ENCODE measurements at regions not wholly inside any gene's neighbourhood (a gene's known extent, or its start where the extent isn't known, plus 50 kb on each side); places are given as distances from the start of the nearest gene placed in this dataset.

GRCh38 chr1:186760446-186760845, 68.3 kb upstream of the PLA2G4A start:
- TF ChIP-seq CTCF (IDR thresholded peaks at IDR 0.05) (no peak), ZBTB33 (IDR thresholded peaks at IDR 0.05; ENCODE audit: borderline replicate concordance, low read depth) (no peak), EP300 (IDR thresholded peaks at IDR 0.05; ENCODE audit: borderline replicate concordance in 1 of 2, low read depth in 1 of 2, low read length in 1 of 2) (no peak), JUND (IDR thresholded peaks at IDR 0.05) (no peak), POLR2AphosphoS5 (IDR thresholded peaks at IDR 0.05; ENCODE audit: low read depth, low read length) (no peak), EZH2phosphoT487 (IDR thresholded peaks at IDR 0.05; ENCODE audit: borderline replicate concordance, low read depth) (no peak), FOXM1 (IDR thresholded peaks at IDR 0.05; ENCODE audit: low read depth) (no peak), RFX5 (IDR thresholded peaks at IDR 0.05; ENCODE audit: low read length) (no peak), PBX3 (IDR thresholded peaks at IDR 0.05) (no peak), TAF1 (IDR thresholded peaks at IDR 0.05; ENCODE audit: borderline replicate concordance, low read depth, low read length) (no peak), MAX (IDR thresholded peaks at IDR 0.05; ENCODE audit: low read depth) (no peak), MEF2A (IDR thresholded peaks at IDR 0.05; ENCODE audit: borderline replicate concordance, low read depth) (no peak)

All from SK-N-SH (cell line).